K562 (cell line): ENCODE measurements at regions not wholly inside any gene's neighbourhood (a gene's known extent, or its start where the extent isn't known, plus 50 kb on each side); places are given as distances from the start of the nearest gene placed in this dataset.

Experiments used
- ATAC-seq: fragments of 200-7000 bp; cut with Tn5 transposase; 3 replicates; pipeline ENCODE4 v1.9.1; 2020; ENCODE audit warnings: moderate library complexity
- BruUV-seq: library from RNA; stranded (reverse); fragments of 400-500 nt; replicated peaks from 2 replicates; lab custom pipeline; 2021; lab: Mats Ljungman, UMichigan
- CTCF ChIA-PET: fragments of 300-600 bp; formaldehyde crosslinking; extraction: SDS; loops from one replicate; lab custom pipeline; 2021; ENCODE audit warnings: low intra/inter-chr PET ratio; lab: Yijun Ruan, JAX
- POLR2A ChIA-PET: fragments of 300-600, 350-650 bp; sonication (Branson Sonifier 250); formaldehyde crosslinking; extraction: SDS; loops from one replicate; lab custom pipeline; 2021; ENCODE audit warnings: antibody characterized with exemption, inconsistent platforms; lab: Yijun Ruan, JAX
- DNase-seq, 4 experiments: peaks; one replicate each; pipeline versions ENCODE4 v3.0.0 to v3.0.0-alpha.2; 2011 to 2018; ENCODE audit warnings: low spot score in 3 of 4, mixed read lengths in 3 of 4; ENCODE audit errors: extremely low read depth in 1 of 4
- FAIRE-seq: peaks from 2 replicates; lab custom pipeline; 2011; peaks lifted over from hg19 to GRCh38; lab: Jason Lieb, UNC
- H2AFZ ChIP-seq: 2 replicates; pipeline ENCODE4 v1.6.0; 2011; ENCODE audit warnings: low read depth, low read length, control low read depth, inconsistent platforms
- H3K27ac ChIP-seq: fragments of 200-600 bp; 3 replicates; pipeline ENCODE4 v1.8.0; 2011; ENCODE audit warnings: low read depth, mild to moderate bottlenecking, control low read depth, inconsistent platforms, low read length, moderate library complexity, mixed read lengths; ENCODE audit errors: extremely low read depth
- H3K27me3 ChIP-seq, 2 experiments: fragments of 300-600 bp in 1 of 2; 2 replicates in 1 of 2; 3 replicates in 1 of 2; pipeline versions ENCODE4 v1.6.0 to v1.8.0; 2011; ENCODE audit warnings: inconsistent platforms in 2 of 2, low read length in 2 of 2, mild to moderate bottlenecking in 1 of 2, mixed read lengths in 1 of 2, moderate library complexity in 1 of 2; ENCODE audit not compliant: control insufficient read depth in 2 of 2, insufficient read depth in 2 of 2
- H3K36me3 ChIP-seq: fragments of 300-600 bp; 3 replicates; pipeline ENCODE4 v1.8.0; 2011; ENCODE audit warnings: mild to moderate bottlenecking, low read length, inconsistent platforms; ENCODE audit not compliant: control insufficient read depth, insufficient read depth
- H3K4me1 ChIP-seq, 2 experiments: fragments of 200-600 bp in 1 of 2; replicated peaks in 1 of 2; 2 replicates in 1 of 2; 3 replicates in 1 of 2; pipeline versions ENCODE4 v1.5.1 to v1.8.0; 2011; ENCODE audit warnings: inconsistent platforms in 2 of 2, low read length in 2 of 2, mild to moderate bottlenecking in 1 of 2, mixed read lengths in 1 of 2, moderate library complexity in 1 of 2; ENCODE audit not compliant: control insufficient read depth in 2 of 2, insufficient read depth in 2 of 2
- H3K4me2 ChIP-seq: 2 replicates; pipeline ENCODE4 v1.6.1; 2011; ENCODE audit warnings: low read length, control low read depth, inconsistent platforms, mixed read lengths; ENCODE audit not compliant: insufficient read depth
- H3K4me3 ChIP-seq: fragments of 200-600 bp; sonication (generic), shearing (Covaris generic); 2 replicates; pipeline ENCODE4 v1.5.1; 2016; ENCODE audit warnings: control low read depth, inconsistent platforms
- H3K79me2 ChIP-seq: fragments of 200-600 bp; 3 replicates; pipeline ENCODE4 v1.8.0; 2011; ENCODE audit warnings: low read length, inconsistent platforms; ENCODE audit not compliant: control insufficient read depth, insufficient read depth
- H3K9ac ChIP-seq, 2 experiments: 2 replicates each; pipeline versions ENCODE4 v1.6.0 to v1.6.1; 2011; ENCODE audit warnings: low read depth in 2 of 2, low read length in 2 of 2, control low read depth in 1 of 2, inconsistent platforms in 1 of 2, mild to moderate bottlenecking in 1 of 2, mixed read lengths in 1 of 2; ENCODE audit not compliant: insufficient read depth in 1 of 2
- H3K9me1 ChIP-seq: one replicate; pipeline ENCODE4 v1.6.0; 2011; ENCODE audit warnings: inconsistent platforms, mild to moderate bottlenecking, low read length, moderate library complexity; ENCODE audit not compliant: control insufficient read depth, insufficient read depth
- H3K9me3 ChIP-seq: replicated peaks from 2 replicates; pipeline ENCODE4 v1.5.1; 2011; ENCODE audit warnings: low read depth, low read length, inconsistent platforms; ENCODE audit not compliant: control insufficient read depth, insufficient read depth
- H4K20me1 ChIP-seq: replicated peaks from 2 replicates; pipeline ENCODE4 v1.6.1; 2011; ENCODE audit warnings: low read length, inconsistent platforms, mixed read lengths; ENCODE audit not compliant: control insufficient read depth, insufficient read depth
- ATF1 ChIP-seq, 2 experiments: fragments of 450-650 bp in 1 of 2; IDR thresholded peaks; 2 replicates each; pipeline ENCODE4 v1.6.1; 2016; ENCODE audit warnings: missing compliant biosample characterization in 1 of 2, missing genetic modification characterization in 1 of 2
- BHLHE40 ChIP-seq: IDR thresholded peaks from 2 replicates; pipeline ENCODE4 v1.6.1; 2011; ENCODE audit warnings: low read length, improper control_type of control experiment
- BMI1 ChIP-seq: fragments of 150-350 bp; IDR thresholded peaks from 2 replicates; pipeline ENCODE4 v1.6.1; 2014; ENCODE audit warnings: low read length
- CAMTA2 ChIP-seq: fragments of 250-450 bp; sonication (Bioruptor Pico); conservative IDR thresholded peaks from 2 replicates; pipeline ENCODE4 v1.5.1; 2022
- HNRNPK ChIP-seq: fragments of 200-400 bp; formaldehyde crosslinking; IDR thresholded peaks from one replicate; pipeline ENCODE4 v1.6.1; 2018; ENCODE audit warnings: mild to moderate bottlenecking, low read depth, low read length; ENCODE audit not compliant: poor library complexity, severe bottlenecking
- KHSRP ChIP-seq: fragments of 450-650 bp; IDR thresholded peaks from 2 replicates; pipeline ENCODE4 v1.6.1; 2017
- KLF1 ChIP-seq: fragments of 450-650 bp; IDR thresholded peaks from 2 replicates; pipeline ENCODE4 v1.6.1; 2016; ENCODE audit warnings: missing genetic modification characterization, missing compliant biosample characterization
- PCBP2 ChIP-seq: fragments of 200-400 bp; formaldehyde crosslinking; IDR thresholded peaks from 2 replicates; pipeline ENCODE4 v1.6.1; 2018; ENCODE audit warnings: low read length, low read depth, mild to moderate bottlenecking, moderate library complexity; ENCODE audit not compliant: poor library complexity, severe bottlenecking
- SIRT6 ChIP-seq: IDR thresholded peaks from one replicate; pipeline ENCODE4 v1.6.1; 2012; ENCODE audit warnings: low read depth, mild to moderate bottlenecking, control low read depth, inconsistent platforms, low read length, moderate library complexity
- SRSF1 ChIP-seq: fragments of 200-400 bp; formaldehyde crosslinking; IDR thresholded peaks from 2 replicates; pipeline ENCODE4 v1.6.1; 2017; ENCODE audit warnings: mild to moderate bottlenecking, low read depth, low read length, moderate library complexity
- TCF7 ChIP-seq: sonication (generic); IDR thresholded peaks from 2 replicates; pipeline ENCODE4 v1.6.1; 2016; ENCODE audit warnings: antibody characterized with exemption, borderline replicate concordance
- ZNF174 ChIP-seq: fragments of 250-450 bp; sonication (Bioruptor Pico); IDR thresholded peaks from 2 replicates; pipeline ENCODE4 v1.4.0; 2020; ENCODE audit warnings: mild to moderate bottlenecking
- ZNF431 ChIP-seq: sonication (generic); formaldehyde crosslinking; IDR thresholded peaks from 2 replicates; pipeline ENCODE4 v1.8.0; 2022; ENCODE audit warnings: mild to moderate bottlenecking, missing genetic modification reagents
- WGBS: fragments of 100-300 bp; shearing (Covaris generic); methylation state at CpG from one replicate; pipeline ENCODE4 v1.1.6; 2016; ENCODE audit warnings: low coverage, mixed read lengths; ENCODE audit not compliant: insufficient coverage; ENCODE audit errors: missing lambda C conversion rate; 5-methylcytosine and 5-hydroxymethylcytosine counted together
- in situ Hi-C: fragments of 300-500 bp; cut with MboI; formaldehyde crosslinking; loops from 4 replicates; pipeline ENCODE4 v1.15.0; 2018; ENCODE audit warnings: inconsistent platforms, mixed read lengths
- intact Hi-C: fragments of 100-400 bp; cut with micrococcal nuclease; formaldehyde crosslinking; loops from 2 replicates; pipeline ENCODE4 v1.14.2; 2022
- TF ChIP-seq, protein P1 (sequence below), 3 experiments: fragments of 200-800 bp in 1 of 3; fragments of 250-450 bp in 1 of 3; fragments of 450-650 bp in 1 of 3; sonication (Bioruptor Pico) in 1 of 3; sonication (Bioruptor generic) in 1 of 3; formaldehyde crosslinking in 1 of 3; IDR thresholded peaks; 2 replicates each; pipeline versions ENCODE4 v1.6.1 to v1.8.0; 2016 to 2022; ENCODE audit warnings: mild to moderate bottlenecking in 2 of 3, missing genetic modification characterization in 2 of 3, missing compliant biosample characterization in 1 of 3, moderate library complexity in 1 of 3

DNA sequence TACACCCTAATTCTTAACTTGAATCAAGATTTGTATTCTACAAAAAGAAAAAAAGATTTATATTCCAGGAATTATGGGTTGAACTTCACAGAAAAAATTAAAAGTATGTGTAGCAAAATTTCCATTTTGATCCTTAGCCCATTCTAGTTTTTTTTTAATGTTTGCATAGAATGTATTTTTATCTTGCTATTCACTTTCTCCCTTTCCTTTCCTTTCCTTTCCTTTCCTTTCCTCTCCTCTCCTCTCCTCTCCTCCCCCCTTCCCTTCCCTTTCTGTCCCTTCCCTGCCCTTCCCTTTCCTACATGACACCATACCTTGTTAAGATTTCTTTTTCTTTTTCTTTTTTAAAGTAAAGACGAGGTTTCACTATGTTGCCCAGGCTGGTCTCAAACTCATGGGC lies 542.5 kb upstream of the PTGER4 start:
- ChIA-PET POLR2A (no interaction called here), CTCF (no interaction called here)
- no peaks in the 10 kb centered on the region; the same call in 1 of the 2 replicates for H3K9me3 ChIP-seq
- intact Hi-C loops: no loop called here
- no peak overlapping the region for H2AFZ ChIP-seq
- FAIRE-seq (no peak), ATAC-seq (no peak), DNase-seq (no peak)
- no TSS peak for BruUV-seq
- no peaks in the 10 kb centered on the region for H3K36me3 ChIP-seq
- no peak overlapping the region for H3K4me3 ChIP-seq
- in situ Hi-C loops: no loop called here
- H3K27me3 ChIP-seq: no peaks in the 10 kb centered on the region
- no peak overlapping the region for H3K9ac ChIP-seq
- peak; percentile 76 for TF ChIP-seq PCBP2
- TF ChIP-seq SRSF1: no peak
- peak; percentile 32 for TF ChIP-seq HNRNPK
- H4K20me1 ChIP-seq: no peaks in the 10 kb centered on the region
- H3K9me1 ChIP-seq: no peaks in the 10 kb centered on the region
- H3K4me1 ChIP-seq: no peaks in the 10 kb centered on the region
- H3K4me2 ChIP-seq: no peak overlapping the region
- no CpG with 5 or more reads among the region's 1 CpG for WGBS
- H3K27ac ChIP-seq: no peak overlapping the region
- H3K79me2 ChIP-seq: no peaks in the 10 kb centered on the region

DNA sequence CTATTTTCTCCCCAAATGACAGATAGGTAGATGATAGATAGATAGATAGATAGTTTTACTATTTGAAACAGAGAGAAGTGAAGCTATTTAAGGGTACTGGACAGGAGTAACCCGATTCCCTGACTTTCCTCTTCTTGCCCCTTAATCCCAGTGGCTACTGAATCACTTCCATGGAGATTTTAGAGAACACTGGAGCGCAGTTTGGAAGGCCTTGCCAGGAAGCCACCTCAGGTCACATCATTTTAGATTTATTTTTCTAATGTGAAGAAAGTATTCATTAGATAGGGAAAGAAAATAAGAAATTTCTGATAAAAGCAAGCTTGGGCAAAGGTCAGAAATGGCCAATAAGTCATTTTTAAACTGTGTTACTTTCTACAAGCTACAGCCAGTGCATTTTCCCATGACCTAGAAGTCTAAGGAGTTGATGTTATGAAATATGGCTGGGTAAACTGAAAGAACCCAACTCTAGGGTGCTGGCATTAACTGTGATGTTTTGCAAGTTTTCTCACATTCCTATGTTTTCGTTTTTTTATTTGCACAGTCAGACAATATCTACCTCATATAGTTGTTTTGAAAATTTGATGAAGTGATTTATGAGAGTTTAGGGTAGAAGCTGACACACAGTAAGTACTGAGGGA lies 544.7 kb upstream of the PTGER4 start:
- POLR2A ChIA-PET: no interaction called here
- Histone ChIP-seq H3K36me3 (no peaks in the 10 kb centered on the region), H2AFZ (no peak overlapping the region), H3K9me3 (no peaks in the 10 kb centered on the region; the same call in 1 of the 2 replicates), H3K4me3 (no peak overlapping the region), H4K20me1 (no peaks in the 10 kb centered on the region), H3K27ac (no peak overlapping the region), H3K27me3 (no peaks in the 10 kb centered on the region), H3K9ac (no peak overlapping the region), H3K9me1 (no peaks in the 10 kb centered on the region), H3K79me2 (no peaks in the 10 kb centered on the region), H3K4me2 (no peak overlapping the region), H3K4me1 (no peaks in the 10 kb centered on the region)
- FAIRE-seq (no peak), ATAC-seq (no peak), DNase-seq (no peak)
- CTCF ChIA-PET: no interaction called here
- in situ Hi-C loops (no loop called here), intact Hi-C loops (no loop called here)
- BruUV-seq: no TSS peak
- 2% methylated on average over 3 of the region's 3 CpGs for WGBS
- TF ChIP-seq ATF1 (CRISPR knock-in tag; IDR thresholded peaks at IDR 0.05) (no peak), ATF1 (tag; IDR thresholded peaks at IDR 0.05) (no peak), BMI1 (no peak), KHSRP (no peak), BHLHE40 (no peak), KLF1 (tag) (no peak), CAMTA2 (CRISPR knock-in tag) (no peak), SIRT6 (no peak), ZNF431 (CRISPR knock-in tag) (no peak), TCF7 (no peak), ZNF174 (CRISPR knock-in tag) (no peak)
- TF ChIP-seq, protein P1, sequence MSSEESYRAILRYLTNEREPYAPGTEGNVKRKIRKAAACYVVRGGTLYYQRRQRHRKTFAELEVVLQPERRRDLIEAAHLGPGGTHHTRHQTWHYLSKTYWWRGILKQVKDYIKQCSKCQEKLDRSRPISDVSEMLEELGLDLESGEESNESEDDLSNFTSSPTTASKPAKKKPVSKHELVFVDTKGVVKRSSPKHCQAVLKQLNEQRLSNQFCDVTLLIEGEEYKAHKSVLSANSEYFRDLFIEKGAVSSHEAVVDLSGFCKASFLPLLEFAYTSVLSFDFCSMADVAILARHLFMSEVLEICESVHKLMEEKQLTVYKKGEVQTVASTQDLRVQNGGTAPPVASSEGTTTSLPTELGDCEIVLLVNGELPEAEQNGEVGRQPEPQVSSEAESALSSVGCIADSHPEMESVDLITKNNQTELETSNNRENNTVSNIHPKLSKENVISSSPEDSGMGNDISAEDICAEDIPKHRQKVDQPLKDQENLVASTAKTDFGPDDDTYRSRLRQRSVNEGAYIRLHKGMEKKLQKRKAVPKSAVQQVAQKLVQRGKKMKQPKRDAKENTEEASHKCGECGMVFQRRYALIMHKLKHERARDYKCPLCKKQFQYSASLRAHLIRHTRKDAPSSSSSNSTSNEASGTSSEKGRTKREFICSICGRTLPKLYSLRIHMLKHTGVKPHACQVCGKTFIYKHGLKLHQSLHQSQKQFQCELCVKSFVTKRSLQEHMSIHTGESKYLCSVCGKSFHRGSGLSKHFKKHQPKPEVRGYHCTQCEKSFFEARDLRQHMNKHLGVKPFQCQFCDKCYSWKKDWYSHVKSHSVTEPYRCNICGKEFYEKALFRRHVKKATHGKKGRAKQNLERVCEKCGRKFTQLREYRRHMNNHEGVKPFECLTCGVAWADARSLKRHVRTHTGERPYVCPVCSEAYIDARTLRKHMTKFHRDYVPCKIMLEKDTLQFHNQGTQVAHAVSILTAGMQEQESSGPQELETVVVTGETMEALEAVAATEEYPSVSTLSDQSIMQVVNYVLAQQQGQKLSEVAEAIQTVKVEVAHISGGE (CRISPR knock-in tag; IDR thresholded peaks at IDR 0.05): no peak
